ENCODE measurements at regions not wholly inside any gene's neighbourhood (a gene's known extent, or its start where the extent isn't known, plus 50 kb on each side); places are given as distances from the start of the nearest gene placed in this dataset.

- Histone ChIP-seq H3K27me3 (no peaks in the 10 kb centered on the region), H3K4me3 (no peak overlapping the region), H3K4me1 (no peaks in the 10 kb centered on the region), H3K9me3 (peaks cover 0 to 11% (median 0%) of the 10 kb centered on the region in 4 donors), H3K36me3 (no peaks in the 10 kb centered on the region), H3K27ac (no peak overlapping the region)
- DNase-seq: no peak
- 82 to 85% methylated on average over 9 of the region's 9 CpGs for WGBS, 2 donors
- no peak for ATAC-seq (ENCODE audit: low FRiP score in 2 of 2)
- TF ChIP-seq POLR2AphosphoS5 (IDR thresholded peaks at IDR 0.05): no peak
- TF ChIP-seq CTCF (IDR thresholded peaks at IDR 0.05): no peak
- TF ChIP-seq EP300 (IDR thresholded peaks at IDR 0.05): no peak
- no peak for TF ChIP-seq POLR2A (IDR thresholded peaks at IDR 0.05)
Observed at GRCh38 chr9:89548071-89548638, 50.2 kb upstream of the SEMA4D start.

All from upper lobe of left lung (tissue), 6 donors.